Islet precursor cell (in vitro differentiated cells): ENCODE measurements at regions not wholly inside any gene's neighbourhood (a gene's known extent, or its start where the extent isn't known, plus 50 kb on each side); places are given as distances from the start of the nearest gene placed in this dataset.
"Not testable (repeated sequence)": the region's sequence is repeated elsewhere in the genome, so short reads cannot be mapped to it uniquely, and the experiment has no call there.

ENCODE experiments used
- DNase-seq: peaks from one replicate; pipeline ENCODE4 v3.0.0-alpha.2; 2018

DNA sequence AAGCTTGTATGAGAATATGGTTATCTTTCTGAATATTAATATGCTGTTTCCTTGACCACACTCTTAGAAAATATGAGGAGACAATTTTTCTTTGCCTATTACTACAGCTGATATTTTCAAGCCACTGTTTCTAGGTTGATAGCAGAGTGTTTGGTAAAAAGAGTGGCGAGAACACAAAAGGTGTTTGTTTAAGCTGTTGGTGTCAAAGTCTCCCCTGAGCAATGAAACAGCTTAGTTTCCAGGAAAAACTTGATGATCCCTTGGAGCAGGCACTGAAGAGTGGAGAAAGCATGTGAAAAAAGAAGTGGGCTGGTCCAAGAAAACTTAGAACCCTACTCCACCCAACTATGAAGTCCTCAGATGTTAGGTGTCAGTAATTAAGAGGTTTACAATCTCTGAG lies 182.7 kb downstream of the TFAP2B start:
- no peak for DNase-seq

DNA sequence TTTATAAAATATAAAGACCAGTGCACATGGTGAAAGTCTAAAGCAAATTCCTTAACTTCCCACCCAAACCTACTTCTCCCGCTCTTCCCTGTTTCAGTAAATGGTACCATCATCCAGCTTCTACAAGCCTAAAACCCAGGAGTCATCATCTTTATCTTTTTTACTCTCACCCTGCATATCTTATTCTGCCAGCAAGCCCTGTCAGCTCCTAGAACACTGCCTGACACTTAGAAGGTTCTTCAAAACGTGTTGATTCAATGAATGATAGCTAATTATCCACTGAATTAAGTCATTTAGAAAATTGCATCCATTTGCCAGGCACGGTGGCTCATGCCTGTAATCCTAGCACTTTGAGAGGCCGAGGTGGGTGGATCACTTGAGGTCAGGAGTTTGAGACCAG lies 185.7 kb downstream of the TFAP2B start:
- no peak for DNase-seq

DNA sequence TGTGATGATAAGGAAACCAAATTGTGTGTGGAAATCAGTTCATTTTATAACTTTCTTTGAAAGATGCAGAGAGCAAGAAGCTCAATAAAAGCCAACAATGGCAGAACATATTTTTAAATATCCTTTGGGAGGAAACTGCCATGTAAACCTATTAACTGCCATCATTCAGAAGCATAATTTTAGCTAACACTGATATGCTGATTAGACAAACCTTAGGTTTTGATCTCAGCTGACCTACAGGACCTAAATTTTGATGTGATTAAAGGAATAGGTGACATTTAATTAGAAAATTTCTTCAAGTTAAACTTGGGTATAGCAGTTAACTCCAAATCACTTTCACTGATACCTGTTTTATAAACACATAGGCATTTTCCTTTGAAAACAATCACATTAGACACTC lies 187.1 kb downstream of the TFAP2B start:
- DNase-seq = no peak

GRCh38 chr6:51007237-51007636 lies 188.6 kb downstream of the TFAP2B start:
- no peak for DNase-seq

DNA sequence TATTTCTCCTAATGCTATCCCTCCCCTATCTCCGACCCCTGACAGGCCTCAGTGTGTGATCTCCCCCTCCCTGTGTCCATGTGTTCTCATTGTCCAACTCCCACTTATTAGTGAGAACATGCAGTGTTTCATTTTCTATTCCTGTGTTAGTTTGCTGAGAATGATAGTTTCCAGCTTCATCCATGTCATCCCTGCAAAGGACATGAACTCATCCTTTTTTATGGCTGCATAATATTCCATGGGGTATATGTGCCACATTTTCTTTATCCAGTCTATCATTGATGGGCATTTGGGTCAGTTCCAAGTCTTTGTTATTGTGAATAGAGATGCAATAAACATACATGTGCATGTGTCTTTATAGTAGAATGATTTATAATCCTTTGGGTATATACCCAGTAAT lies 190.0 kb downstream of the TFAP2B start:
- DNase-seq = not testable (repeated sequence)

DNA sequence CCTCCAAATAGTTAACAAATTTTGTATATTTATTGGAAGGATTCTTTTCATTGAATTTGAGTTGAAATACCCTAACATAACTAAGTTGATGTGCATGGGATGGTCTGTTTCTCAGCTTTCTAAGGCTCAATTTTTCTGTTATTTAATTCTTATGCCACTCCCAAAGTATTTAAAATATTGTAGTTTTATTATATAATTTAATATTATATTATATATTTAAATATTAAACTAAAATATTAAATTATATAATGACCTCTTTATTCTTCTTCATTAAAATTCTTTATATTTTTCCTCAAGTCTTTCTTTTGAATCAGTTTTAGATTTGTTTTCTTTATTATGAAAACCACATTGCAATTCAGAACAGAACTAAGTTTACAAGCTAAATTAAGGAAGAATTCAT lies 194.7 kb downstream of the TFAP2B start:
- no peak for DNase-seq

DNA sequence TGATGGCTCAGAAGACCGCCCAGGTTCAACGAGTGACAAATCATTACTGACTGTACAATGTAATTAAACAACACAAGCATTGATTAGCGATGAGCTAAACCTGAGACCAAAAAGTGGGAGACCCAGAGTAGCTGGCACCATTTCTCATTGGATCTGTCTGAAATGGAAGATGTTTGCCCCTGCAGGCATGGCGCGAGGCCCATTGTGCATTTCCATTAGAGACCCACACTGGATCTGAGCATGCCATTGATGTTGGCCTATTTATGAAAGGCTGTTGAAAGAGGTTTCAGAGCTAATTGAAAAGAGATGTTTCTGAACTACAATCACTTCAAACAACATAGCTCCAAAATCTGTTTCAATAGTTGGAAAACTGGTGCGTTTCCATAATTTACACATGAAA lies 196.7 kb downstream of the TFAP2B start:
- DNase-seq = no peak

DNA sequence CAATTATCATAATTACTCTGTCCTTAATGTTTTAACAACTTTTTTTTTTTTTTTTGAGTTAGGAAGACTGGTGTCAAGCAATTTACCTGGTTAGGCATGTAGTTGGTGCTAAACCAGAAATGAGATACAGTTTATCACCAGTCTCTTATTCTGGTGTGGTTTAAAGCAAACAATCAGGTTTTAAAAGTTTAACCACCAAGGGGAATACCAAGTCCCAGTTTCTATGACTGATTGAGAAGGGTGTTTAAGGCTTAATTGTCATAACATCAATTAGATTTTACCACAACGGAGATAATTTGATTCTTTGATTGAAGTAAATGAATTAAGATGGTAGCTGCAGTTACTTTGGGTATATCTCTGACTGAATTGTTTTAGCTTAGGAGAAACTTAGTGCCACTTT lies 197.8 kb downstream of the TFAP2B start:
- DNase-seq = no peak

DNA sequence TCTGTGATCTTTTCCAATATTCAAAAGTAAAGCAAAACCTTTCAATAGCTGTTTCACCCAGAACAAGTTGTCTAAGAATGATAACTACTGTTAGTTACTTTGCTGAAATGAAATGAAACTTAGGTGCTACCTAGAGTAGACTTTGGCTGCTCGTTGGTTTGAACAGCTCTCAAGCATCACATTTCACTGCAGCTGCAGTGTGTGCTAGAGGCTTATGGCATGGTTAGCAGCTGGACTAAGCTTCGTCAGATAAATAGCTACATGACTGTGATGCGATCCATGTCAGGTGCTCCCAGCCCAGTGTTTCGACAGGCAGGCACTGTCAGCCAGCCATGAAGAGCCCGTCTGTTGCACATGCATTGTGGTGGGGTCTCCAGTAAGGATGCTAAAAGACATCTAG lies 201.1 kb downstream of the TFAP2B start:
- DNase-seq = no peak

GRCh38 chr6:51021171-51021570 lies 202.5 kb downstream of the TFAP2B start:
- DNase-seq = no peak

DNA sequence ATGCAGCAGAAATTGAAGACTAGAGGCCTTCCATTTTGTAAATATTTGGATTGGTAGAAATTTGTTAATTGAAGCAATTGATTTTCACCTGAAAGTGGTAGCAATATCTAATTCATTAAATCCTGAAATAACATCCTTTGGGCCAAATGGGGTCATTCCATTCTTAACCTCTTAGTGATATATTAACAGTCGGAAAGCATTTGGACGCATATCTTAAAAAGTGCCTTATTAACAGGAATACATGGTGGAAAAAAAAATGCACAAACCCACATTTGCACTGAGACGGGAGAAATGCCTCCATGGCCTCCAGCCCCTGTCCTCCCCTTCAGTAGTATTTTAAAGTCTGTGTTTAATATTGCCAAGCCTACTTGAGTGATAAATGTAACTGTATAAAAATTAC lies 205.5 kb downstream of the TFAP2B start:
- DNase-seq = no peak

DNA sequence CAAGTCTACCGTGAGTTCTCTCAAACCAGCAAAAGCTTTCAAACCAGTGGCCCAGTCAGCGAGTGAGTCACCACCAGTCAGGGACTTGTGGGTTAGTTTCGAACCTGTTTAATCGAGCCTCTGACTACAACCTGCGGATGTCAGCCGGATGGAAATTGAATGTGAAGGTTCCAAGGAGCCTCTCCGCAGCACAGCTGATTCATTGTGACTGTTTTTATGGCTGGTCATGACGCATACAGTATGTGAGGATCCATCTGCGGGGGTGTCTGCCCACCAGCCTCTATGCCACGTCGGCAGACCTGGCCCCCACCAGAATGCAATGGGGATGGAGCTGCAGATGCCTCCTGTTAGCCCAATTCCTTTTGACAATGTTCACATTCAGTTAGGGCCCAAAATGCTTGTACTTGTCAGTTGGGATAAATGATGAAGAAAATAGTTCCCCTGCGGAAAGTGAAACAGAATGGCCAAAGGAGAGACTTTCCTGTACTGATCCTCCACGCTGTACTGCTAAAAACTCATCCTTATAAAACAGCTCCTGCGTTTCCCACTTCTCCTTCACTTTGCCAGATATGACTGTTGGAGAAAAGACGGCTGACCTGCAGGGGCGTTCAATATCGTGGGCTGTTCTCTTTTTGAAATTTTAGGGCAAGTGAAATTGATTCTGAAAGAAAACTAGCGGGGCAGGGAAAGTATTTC lies 206.6 kb downstream of the TFAP2B start:
- peak; percentile 73 for DNase-seq

DNA sequence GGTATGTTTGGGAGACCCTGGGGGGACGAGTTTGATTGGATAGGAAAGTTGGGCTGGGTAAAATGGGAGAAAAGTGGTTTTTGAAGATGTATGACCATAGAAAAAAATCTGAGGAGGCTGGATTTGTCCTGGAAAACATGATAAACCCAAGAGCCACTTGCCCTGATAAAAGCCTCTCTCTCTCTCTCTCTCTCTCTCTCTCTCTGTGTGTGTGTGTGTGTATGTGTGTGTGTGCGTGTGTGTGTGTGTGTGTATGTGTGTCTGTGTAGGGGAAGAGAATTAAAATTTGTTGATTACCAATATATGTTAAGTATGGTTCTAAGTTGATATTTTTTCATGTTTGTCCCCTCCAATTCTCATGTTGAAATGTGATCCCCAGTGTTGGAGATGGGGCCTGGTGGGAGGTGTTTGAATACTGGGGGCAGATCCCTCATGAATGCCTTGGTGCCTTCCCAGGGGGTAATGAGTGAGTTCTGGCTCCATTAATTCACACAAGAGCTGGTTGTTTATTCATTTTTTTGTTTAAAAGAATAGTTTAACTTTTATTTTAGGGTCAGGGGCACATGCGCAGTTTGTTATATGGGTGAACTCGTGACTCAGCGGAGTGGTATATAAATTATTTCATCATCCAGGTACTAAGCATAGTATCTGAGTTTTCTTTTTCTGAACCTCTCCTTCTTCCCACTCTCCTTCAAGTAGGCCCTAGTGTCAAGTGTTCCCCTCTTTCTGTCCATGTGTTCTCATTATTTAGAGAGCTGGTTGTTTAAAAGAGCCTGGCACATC lies 208.8 kb downstream of the TFAP2B start:
- DNase-seq = no peak

- no peak for DNase-seq
Observed at GRCh38 chr6:51028276-51028675, 209.6 kb downstream of the TFAP2B start.

DNA sequence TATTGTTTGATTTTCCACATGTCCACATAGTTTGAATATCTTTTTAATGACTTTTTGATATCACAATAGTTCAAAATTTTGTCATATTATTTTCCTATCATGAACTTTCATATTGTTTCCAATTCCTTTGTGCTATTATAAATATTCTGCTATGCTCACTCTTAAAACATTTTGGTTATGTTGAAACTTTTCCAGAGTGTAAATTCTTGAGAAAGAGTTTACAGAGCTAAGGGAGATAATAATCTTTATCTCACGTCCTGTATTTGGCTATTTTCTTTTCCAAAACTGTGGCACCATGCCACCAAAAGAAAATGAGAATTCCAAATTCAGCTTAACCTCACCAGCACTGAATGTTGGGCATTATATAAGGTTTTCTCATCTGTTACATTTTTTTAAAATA lies 210.9 kb downstream of the TFAP2B start:
- no peak for DNase-seq

GRCh38 chr6:51045548-51045947 lies 226.9 kb downstream of the TFAP2B start:
- DNase-seq = no peak

DNA sequence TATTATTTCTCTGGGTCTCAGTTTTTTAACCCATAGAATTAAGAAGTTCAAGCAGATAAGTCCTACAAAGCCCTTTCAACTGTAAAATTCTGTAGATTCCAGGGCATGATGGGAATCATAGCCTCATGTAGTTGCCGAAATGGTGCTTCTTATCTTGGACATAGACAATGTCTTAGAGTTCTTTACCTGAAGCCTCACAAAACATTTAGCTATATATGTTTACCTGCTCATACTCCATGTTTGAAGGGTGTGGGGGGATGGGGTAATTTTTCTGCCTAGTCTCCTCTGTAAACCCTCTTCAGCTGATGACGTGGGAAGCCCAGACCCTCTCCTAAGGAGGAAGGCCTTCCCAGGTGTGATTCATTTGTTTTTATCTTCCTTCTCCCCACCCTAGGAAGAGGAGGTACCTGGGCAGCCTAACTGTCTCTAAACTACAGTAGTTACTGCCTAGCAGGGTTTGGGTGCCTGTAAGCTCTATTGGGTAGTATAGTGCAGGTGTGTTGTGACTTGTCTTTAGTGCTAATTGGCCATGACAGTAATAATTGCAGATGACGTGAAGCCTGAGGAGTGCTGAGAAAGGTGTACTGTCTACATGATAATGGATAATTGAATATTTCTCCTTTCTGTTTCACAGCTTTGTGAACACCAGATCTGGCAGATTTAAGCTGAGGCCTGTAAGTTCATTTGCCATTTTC lies 230.8 kb downstream of the TFAP2B start:
- no peak for DNase-seq

- DNase-seq = no peak
Observed at GRCh38 chr6:51049983-51050877, 231.6 kb downstream of the TFAP2B start.

DNA sequence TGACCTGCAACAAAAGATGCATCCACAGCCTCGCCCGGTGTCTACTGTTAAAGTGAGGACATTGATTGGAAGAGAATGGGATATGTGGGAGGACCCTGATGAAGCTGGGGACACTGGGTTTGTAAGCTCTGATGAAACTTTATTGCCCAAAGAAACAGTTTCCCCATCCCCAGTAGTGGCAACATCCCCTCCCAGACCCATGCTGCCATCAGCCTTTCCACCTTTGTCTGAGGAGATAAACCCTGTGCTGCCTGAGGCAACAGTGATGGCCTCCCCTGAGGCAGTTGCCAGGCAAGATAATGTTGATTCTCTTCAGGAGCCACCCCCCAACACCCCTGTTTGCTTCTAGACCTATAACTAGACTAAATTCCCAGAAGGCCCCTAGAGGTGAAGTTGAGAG lies 234.0 kb downstream of the TFAP2B start:
- not testable (repeated sequence) for DNase-seq

GRCh38 chr6:51055316-51055715 lies 236.6 kb downstream of the TFAP2B start:
- DNase-seq = not testable (repeated sequence)

GRCh38 chr6:51057296-51057695 lies 238.6 kb downstream of the TFAP2B start:
- no peak for DNase-seq

DNA sequence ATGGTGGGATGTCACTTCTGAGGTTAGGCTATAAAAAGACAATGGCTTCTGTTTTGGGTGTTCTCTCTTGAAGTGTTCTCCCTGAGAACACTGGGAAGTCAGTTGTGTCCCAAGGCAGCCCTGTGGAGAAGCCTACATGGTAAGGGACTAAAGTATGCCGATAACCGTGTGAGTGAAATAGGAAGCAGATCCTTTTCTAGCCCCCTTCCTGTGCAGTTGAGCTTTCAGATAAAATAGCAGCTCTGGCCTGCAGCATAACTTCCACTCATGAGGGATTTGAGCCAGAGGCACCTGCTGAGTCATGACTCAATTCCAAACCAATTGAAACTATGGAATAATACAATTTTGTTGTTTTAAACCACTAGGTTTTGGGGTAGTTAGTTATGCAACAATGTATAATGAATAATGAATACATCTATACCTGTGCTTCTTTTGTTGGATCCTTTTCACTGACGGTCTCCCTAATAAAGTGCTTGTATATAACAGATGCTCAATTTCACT lies 241.6 kb downstream of the TFAP2B start:
- no peak for DNase-seq
